H1 (cell line): ENCODE measurements at regions not wholly inside any gene's neighbourhood (a gene's known extent, or its start where the extent isn't known, plus 50 kb on each side); places are given as distances from the start of the nearest gene placed in this dataset.

Source experiments
- CTCF ChIA-PET: fragments of 300-600 bp; sonication (Branson Sonifier 250); formaldehyde crosslinking; loops from one replicate; lab custom pipeline; 2021; ENCODE audit not compliant: partially characterized antibody; lab: Charles Lee
- POLR2A ChIA-PET: fragments of 300-600 bp; sonication (Branson Sonifier 250); formaldehyde crosslinking; loops from one replicate; lab custom pipeline; 2021; ENCODE audit warnings: inconsistent platforms; ENCODE audit not compliant: partially characterized antibody; lab: Charles Lee
- DNase-seq, 2 experiments: peaks; one replicate each; pipeline versions ENCODE4 v3.0.0 to v3.0.0-alpha.2; 2010 to 2022; ENCODE audit warnings: low spot score in 2 of 2, low read depth in 1 of 2, mixed read lengths in 1 of 2
- FAIRE-seq: peaks from 2 replicates; lab custom pipeline; 2011; peaks lifted over from hg19 to GRCh38; lab: Jason Lieb, UNC
- H2AFZ ChIP-seq: 2 replicates; pipeline ENCODE4 v1.8.1; 2012; ENCODE audit warnings: low read length, inconsistent platforms
- H2AK5ac ChIP-seq: 2 replicates; pipeline ENCODE4 v1.6.1; 2013; ENCODE audit warnings: low read depth, low read length
- H2BK120ac ChIP-seq: replicated peaks from 2 replicates; pipeline ENCODE3; 2013; ENCODE audit warnings: low read depth, low read length, inconsistent platforms
- H2BK12ac ChIP-seq: 2 replicates; pipeline ENCODE4 v1.6.1; 2013; ENCODE audit warnings: low read depth, low read length
- H2BK15ac ChIP-seq: 2 replicates; pipeline ENCODE4 v1.6.1; 2013; ENCODE audit warnings: low read length
- H2BK20ac ChIP-seq: 2 replicates; pipeline ENCODE4 v1.6.1; 2013; ENCODE audit warnings: low read length
- H2BK5ac ChIP-seq: 2 replicates; pipeline ENCODE4 v1.6.1; 2013; ENCODE audit warnings: low read depth, low read length
- H3K14ac ChIP-seq: 2 replicates; pipeline ENCODE4 v1.6.1; 2013; ENCODE audit warnings: inconsistent platforms; ENCODE audit not compliant: insufficient read length
- H3K18ac ChIP-seq: 2 replicates; pipeline ENCODE4 v1.6.1; 2013; ENCODE audit warnings: low read length; ENCODE audit errors: extremely low read depth
- H3K23ac ChIP-seq: 2 replicates; pipeline ENCODE4 v1.6.1; 2013; ENCODE audit warnings: inconsistent platforms; ENCODE audit not compliant: insufficient read length
- H3K23me2 ChIP-seq: 2 replicates; pipeline ENCODE4 v1.6.1; 2013; ENCODE audit warnings: low read depth, low read length
- H3K27ac ChIP-seq: 2 replicates; pipeline ENCODE4 v1.6.1; 2011; ENCODE audit warnings: low read depth, low read length, inconsistent platforms
- H3K27me3 ChIP-seq, 4 experiments: replicated peaks in 1 of 4; 1 replicate in 1 of 4; 2 replicates in 3 of 4; pipeline versions ENCODE4 v1.6.1 to v1.8.1; 2011 to 2013; ENCODE audit warnings: low read length in 3 of 4, mild to moderate bottlenecking in 3 of 4, inconsistent platforms in 2 of 4, mixed read lengths in 2 of 4, moderate library complexity in 1 of 4; ENCODE audit not compliant: control insufficient read depth in 3 of 4, insufficient read depth in 3 of 4; ENCODE audit errors: extremely low read depth in 1 of 4
- H3K36me3 ChIP-seq, 4 experiments: 2 replicates each; pipeline versions ENCODE4 v1.6.1 to v1.8.1; 2011 to 2013; ENCODE audit warnings: mild to moderate bottlenecking in 4 of 4, low read length in 3 of 4, moderate library complexity in 2 of 4, control low read depth in 1 of 4, inconsistent platforms in 1 of 4; ENCODE audit not compliant: insufficient read depth in 4 of 4, control insufficient read depth in 2 of 4
- H3K4ac ChIP-seq: replicated peaks from 2 replicates; pipeline ENCODE3; 2013; ENCODE audit warnings: low read length, low read depth, mixed read lengths, inconsistent platforms; ENCODE audit not compliant: insufficient read length
- H3K4me1 ChIP-seq, 4 experiments: replicated peaks in 1 of 4; 1 replicate in 1 of 4; 2 replicates in 3 of 4; pipeline versions ENCODE4 v1.6.1 to v1.8.1; 2011 to 2013; ENCODE audit warnings: low read length in 3 of 4, inconsistent platforms in 2 of 4, mixed read lengths in 1 of 4; ENCODE audit not compliant: insufficient read depth in 4 of 4, control insufficient read depth in 3 of 4
- H3K4me2 ChIP-seq, 2 experiments: 2 replicates each; pipeline versions ENCODE4 v1.6.1 to v1.8.1; 2011 to 2013; ENCODE audit warnings: low read depth in 2 of 2, low read length in 2 of 2, control low read depth in 1 of 2, inconsistent platforms in 1 of 2, mild to moderate bottlenecking in 1 of 2; ENCODE audit not compliant: insufficient read depth in 1 of 2
- H3K4me3 ChIP-seq, 4 experiments: fragments of 200-600, 300-600 bp in 1 of 4; sonication (generic), shearing (Covaris generic), sonication (Bioruptor Twin) in 1 of 4; 2 replicates each; pipeline versions ENCODE4 v1.5.1 to v1.8.1; 2011 to 2016; ENCODE audit warnings: low read length in 4 of 4, low read depth in 3 of 4, control low read depth in 2 of 4, inconsistent platforms in 2 of 4, mild to moderate bottlenecking in 2 of 4, mixed read lengths in 1 of 4, moderate library complexity in 1 of 4; ENCODE audit not compliant: insufficient read depth in 2 of 4; ENCODE audit errors: extremely low read depth in 1 of 4
- H3K56ac ChIP-seq: replicated peaks from 2 replicates; pipeline ENCODE3; 2013; ENCODE audit warnings: low read depth, mild to moderate bottlenecking, mixed read lengths, low read length, inconsistent platforms; ENCODE audit not compliant: insufficient read length
- H3K79me1 ChIP-seq: 2 replicates; pipeline ENCODE4 v1.6.1; 2013; ENCODE audit warnings: low read depth, low read length, control low read depth
- H3K79me2 ChIP-seq, 2 experiments: 2 replicates each; pipeline versions ENCODE4 v1.6.1 to v1.8.1; 2012 to 2013; ENCODE audit warnings: low read length in 2 of 2, mild to moderate bottlenecking in 2 of 2, inconsistent platforms in 1 of 2; ENCODE audit not compliant: insufficient read depth in 2 of 2, control insufficient read depth in 1 of 2
- H3K9ac ChIP-seq, 4 experiments: replicated peaks in 1 of 4; 1 replicate in 1 of 4; 2 replicates in 3 of 4; pipeline versions ENCODE4 v1.6.1 to v1.8.1; 2011 to 2013; ENCODE audit warnings: low read depth in 3 of 4, low read length in 3 of 4, control low read depth in 2 of 4, mild to moderate bottlenecking in 2 of 4, moderate library complexity in 2 of 4, inconsistent platforms in 1 of 4; ENCODE audit errors: extremely low read depth in 1 of 4
- H3K9me3 ChIP-seq, 2 experiments: 2 replicates each; pipeline versions ENCODE4 v1.6.1 to v1.8.1; 2012 to 2013; ENCODE audit warnings: mild to moderate bottlenecking in 2 of 2, moderate library complexity in 2 of 2, control low read depth in 1 of 2, inconsistent platforms in 1 of 2, low read depth in 1 of 2, low read length in 1 of 2, mixed read lengths in 1 of 2; ENCODE audit not compliant: insufficient read depth in 2 of 2
- H4K20me1 ChIP-seq, 2 experiments: replicated peaks in 1 of 2; 2 replicates each; pipeline versions ENCODE3 to v1.8.1; 2011 to 2013; ENCODE audit warnings: inconsistent platforms in 2 of 2, low read length in 2 of 2, mild to moderate bottlenecking in 1 of 2; ENCODE audit not compliant: insufficient read depth in 2 of 2, control insufficient read depth in 1 of 2
- H4K5ac ChIP-seq: 2 replicates; pipeline ENCODE4 v1.6.1; 2013; ENCODE audit warnings: low read length, low read depth, mixed read lengths, inconsistent platforms; ENCODE audit not compliant: insufficient read length
- H4K8ac ChIP-seq: 2 replicates; pipeline ENCODE4 v1.8.0; 2013; ENCODE audit warnings: mild to moderate bottlenecking, moderate library complexity, low read length, inconsistent platforms; ENCODE audit not compliant: insufficient read depth; ENCODE audit errors: extremely low read depth
- H4K91ac ChIP-seq: replicated peaks from 2 replicates; pipeline ENCODE3; 2013; ENCODE audit warnings: low read length, mixed read lengths, inconsistent platforms; ENCODE audit not compliant: insufficient read length
- CHD1 ChIP-seq: IDR thresholded peaks from 2 replicates; pipeline ENCODE4 v1.6.1; 2012; ENCODE audit warnings: low read depth, low read length, improper control_type of control experiment
- CTCF ChIP-seq, 3 experiments: IDR thresholded peaks; 1 replicate in 2 of 3; 2 replicates in 1 of 3; pipeline versions ENCODE4 v1.5.1 to v1.6.1; 2011; ENCODE audit warnings: low read length in 3 of 3, mild to moderate bottlenecking in 3 of 3, inconsistent platforms in 2 of 3, low read depth in 1 of 3, moderate library complexity in 1 of 3; ENCODE audit not compliant: insufficient read depth in 1 of 3; ENCODE audit errors: control extremely low read depth in 1 of 3
- RAD21 ChIP-seq, 2 experiments: IDR thresholded peaks in 1 of 2; conservative IDR thresholded peaks in 1 of 2; 2 replicates each; pipeline ENCODE4 v1.6.1; 2011; ENCODE audit warnings: low read depth in 2 of 2, low read length in 2 of 2, improper control_type of control experiment in 1 of 2, inconsistent platforms in 1 of 2, mild to moderate bottlenecking in 1 of 2, moderate library complexity in 1 of 2
- TAF7 ChIP-seq: optimal IDR thresholded peaks from 2 replicates; pipeline ENCODE3; 2011; ENCODE audit warnings: low read depth, mild to moderate bottlenecking, inconsistent platforms, low read length, moderate library complexity, borderline replicate concordance
- WGBS, 2 experiments: shearing (Covaris generic) in 1 of 2; methylation state at CpG; one replicate each; pipeline versions ENCODE4 v1.1.6 to v1.1.7; 2013 to 2015; ENCODE audit warnings: low lambda C conversion rate in 2 of 2, mixed read lengths in 2 of 2, inconsistent platforms in 1 of 2, low coverage in 1 of 2, missing lambda C conversion rate in 1 of 2; ENCODE audit not compliant: insufficient replicate concordance in 2 of 2, insufficient coverage in 1 of 2, insufficient read length in 1 of 2; ENCODE audit errors: extremely low coverage in 1 of 2, missing lambda C conversion rate in 1 of 2; 5-methylcytosine and 5-hydroxymethylcytosine counted together

- no peak overlapping the region for H3K14ac ChIP-seq
- H3K23me2 ChIP-seq, result no peaks in the 10 kb centered on the region
- POLR2A ChIA-PET, result no interaction called here
- H3K23ac ChIP-seq, result no peak overlapping the region
- TF ChIP-seq RAD21 (IDR thresholded peaks at IDR 0.05 in 1 of 2, conservative IDR thresholded peaks at IDR 0.05 in 1 of 2; ENCODE audit: low read depth in 2 of 2, low read length in 2 of 2), result peak in 1 of 2 experiments; percentile 22; a peak in 1 of 4 replicates
- no peak for TF ChIP-seq TAF7
- no peak for TF ChIP-seq CHD1
- peak in 2 of 3 experiments; percentile 2 to 4; a peak in 3 of 4 replicates for TF ChIP-seq CTCF (IDR thresholded peaks at IDR 0.05; ENCODE audit: control extremely low read depth in 1 of 3, insufficient read depth in 1 of 3, low read depth in 1 of 3, low read length in 3 of 3)
- no peak overlapping the region for H3K56ac ChIP-seq
- H3K79me1 ChIP-seq, result no peaks in the 10 kb centered on the region
- FAIRE-seq, result no peak
- no peak overlapping the region for H2BK12ac ChIP-seq
- H3K27ac ChIP-seq, result no peak overlapping the region
- CTCF ChIA-PET, result interaction anchor here (0.7 to 3.8 kb wide), 4 partner anchors 13 to 614 kb away, joined by 3 to 26 read pairs (median 4); no protein-coding TSS in a partner anchor
- no peak overlapping the region for H3K18ac ChIP-seq
- WGBS, 2 experiments, result 49% methylated on average over 4 of the region's 4 CpGs; no CpG with 5 or more reads in 1 of the 2 experiments
- no peak overlapping the region for H3K4ac ChIP-seq
- no peak overlapping the region for H4K5ac ChIP-seq
- DNase-seq, result no peak
- H4K20me1 ChIP-seq, result no peaks in the 10 kb centered on the region
- no peak overlapping the region for H3K4me2 ChIP-seq
- no peak overlapping the region for H3K9ac ChIP-seq
- peaks cover 0 to 6% (median 0%) of the 10 kb centered on the region in 4 experiments; a peak in 2 of 7 replicates for H3K4me1 ChIP-seq
- no peak overlapping the region for H2AK5ac ChIP-seq
- no peak overlapping the region for H2BK5ac ChIP-seq
- no peaks in the 10 kb centered on the region for H3K27me3 ChIP-seq
- H3K79me2 ChIP-seq, result no peaks in the 10 kb centered on the region
- no peak overlapping the region for H2AFZ ChIP-seq
- H3K36me3 ChIP-seq, result no peaks in the 10 kb centered on the region
- H3K9me3 ChIP-seq, result no peaks in the 10 kb centered on the region
- H2BK20ac ChIP-seq, result no peak overlapping the region
- H2BK120ac ChIP-seq, result no peak overlapping the region
- no peak overlapping the region for H4K8ac ChIP-seq
- H4K91ac ChIP-seq, result no peak overlapping the region
- no peak overlapping the region for H2BK15ac ChIP-seq
- H3K4me3 ChIP-seq, result no peak overlapping the region
Observed at GRCh38 chr13:73754241-73754640, 380.0 kb downstream of the KLF12 start.
